ENCODE measurements at regions not wholly inside any gene's neighbourhood (a gene's known extent, or its start where the extent isn't known, plus 50 kb on each side); places are given as distances from the start of the nearest gene placed in this dataset.

GRCh38 chr18:60060026-60060425 is 160.2 kb downstream of the PMAIP1 start (continued):
- TF ChIP-seq PHF20 (CRISPR knock-in tag; IDR thresholded peaks at IDR 0.05) (no peak), KAT8 (CRISPR knock-in tag; IDR thresholded peaks at IDR 0.05) (no peak), ZNF619 (CRISPR knock-in tag; IDR thresholded peaks at IDR 0.05) (no peak)
- TF ChIP-seq, protein P1, sequence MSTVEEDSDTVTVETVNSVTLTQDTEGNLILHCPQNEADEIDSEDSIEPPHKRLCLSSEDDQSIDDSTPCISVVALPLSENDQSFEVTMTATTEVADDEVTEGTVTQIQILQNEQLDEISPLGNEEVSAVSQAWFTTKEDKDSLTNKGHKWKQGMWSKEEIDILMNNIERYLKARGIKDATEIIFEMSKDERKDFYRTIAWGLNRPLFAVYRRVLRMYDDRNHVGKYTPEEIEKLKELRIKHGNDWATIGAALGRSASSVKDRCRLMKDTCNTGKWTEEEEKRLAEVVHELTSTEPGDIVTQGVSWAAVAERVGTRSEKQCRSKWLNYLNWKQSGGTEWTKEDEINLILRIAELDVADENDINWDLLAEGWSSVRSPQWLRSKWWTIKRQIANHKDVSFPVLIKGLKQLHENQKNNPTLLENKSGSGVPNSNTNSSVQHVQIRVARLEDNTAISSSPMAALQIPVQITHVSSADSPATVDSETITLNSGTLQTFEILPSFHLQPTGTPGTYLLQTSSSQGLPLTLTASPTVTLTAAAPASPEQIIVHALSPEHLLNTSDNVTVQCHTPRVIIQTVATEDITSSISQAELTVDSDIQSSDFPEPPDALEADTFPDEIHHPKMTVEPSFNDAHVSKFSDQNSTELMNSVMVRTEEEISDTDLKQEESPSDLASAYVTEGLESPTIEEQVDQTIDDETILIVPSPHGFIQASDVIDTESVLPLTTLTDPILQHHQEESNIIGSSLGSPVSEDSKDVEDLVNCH (CRISPR knock-in tag; IDR thresholded peaks at IDR 0.05): no peak
- TF ChIP-seq, protein P2, sequence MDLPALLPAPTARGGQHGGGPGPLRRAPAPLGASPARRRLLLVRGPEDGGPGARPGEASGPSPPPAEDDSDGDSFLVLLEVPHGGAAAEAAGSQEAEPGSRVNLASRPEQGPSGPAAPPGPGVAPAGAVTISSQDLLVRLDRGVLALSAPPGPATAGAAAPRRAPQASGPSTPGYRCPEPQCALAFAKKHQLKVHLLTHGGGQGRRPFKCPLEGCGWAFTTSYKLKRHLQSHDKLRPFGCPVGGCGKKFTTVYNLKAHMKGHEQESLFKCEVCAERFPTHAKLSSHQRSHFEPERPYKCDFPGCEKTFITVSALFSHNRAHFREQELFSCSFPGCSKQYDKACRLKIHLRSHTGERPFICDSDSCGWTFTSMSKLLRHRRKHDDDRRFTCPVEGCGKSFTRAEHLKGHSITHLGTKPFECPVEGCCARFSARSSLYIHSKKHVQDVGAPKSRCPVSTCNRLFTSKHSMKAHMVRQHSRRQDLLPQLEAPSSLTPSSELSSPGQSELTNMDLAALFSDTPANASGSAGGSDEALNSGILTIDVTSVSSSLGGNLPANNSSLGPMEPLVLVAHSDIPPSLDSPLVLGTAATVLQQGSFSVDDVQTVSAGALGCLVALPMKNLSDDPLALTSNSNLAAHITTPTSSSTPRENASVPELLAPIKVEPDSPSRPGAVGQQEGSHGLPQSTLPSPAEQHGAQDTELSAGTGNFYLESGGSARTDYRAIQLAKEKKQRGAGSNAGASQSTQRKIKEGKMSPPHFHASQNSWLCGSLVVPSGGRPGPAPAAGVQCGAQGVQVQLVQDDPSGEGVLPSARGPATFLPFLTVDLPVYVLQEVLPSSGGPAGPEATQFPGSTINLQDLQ (CRISPR knock-in tag; IDR thresholded peaks at IDR 0.05): no peak

DNA sequence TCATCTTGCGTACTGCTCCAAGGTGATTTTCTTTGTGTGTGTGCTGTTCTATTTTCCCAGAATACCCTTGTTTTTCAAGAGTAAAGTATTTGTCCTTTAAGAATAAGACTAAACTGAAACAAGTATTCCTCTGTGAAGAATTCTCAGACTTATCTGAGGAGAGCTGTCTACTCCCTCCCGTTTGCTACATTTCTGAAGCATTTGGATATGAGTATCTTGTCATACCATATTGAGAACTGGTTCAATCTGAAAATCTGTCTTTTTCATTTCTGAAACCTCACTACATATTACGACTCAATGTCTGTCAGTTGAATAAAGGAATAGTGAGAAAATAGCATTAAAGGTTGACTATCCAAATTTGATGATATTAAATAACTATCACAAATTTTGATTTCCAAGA is 159.4 kb downstream of the PMAIP1 start:
- POLR2A ChIA-PET: no interaction called here
- H2AFZ ChIP-seq (ENCODE audit: low read length): no peak overlapping the region
- no peak for FAIRE-seq
- TF ChIP-seq ZNF510 (CRISPR knock-in tag; IDR thresholded peaks at IDR 0.05; ENCODE audit: low read depth) (no peak), DRAP1 (CRISPR knock-in tag; IDR thresholded peaks at IDR 0.05) (no peak), ZFP62 (CRISPR knock-in tag; IDR thresholded peaks at IDR 0.05) (no peak), ZNF264 (CRISPR knock-in tag; IDR thresholded peaks at IDR 0.05) (no peak)
- TF ChIP-seq, protein P3, sequence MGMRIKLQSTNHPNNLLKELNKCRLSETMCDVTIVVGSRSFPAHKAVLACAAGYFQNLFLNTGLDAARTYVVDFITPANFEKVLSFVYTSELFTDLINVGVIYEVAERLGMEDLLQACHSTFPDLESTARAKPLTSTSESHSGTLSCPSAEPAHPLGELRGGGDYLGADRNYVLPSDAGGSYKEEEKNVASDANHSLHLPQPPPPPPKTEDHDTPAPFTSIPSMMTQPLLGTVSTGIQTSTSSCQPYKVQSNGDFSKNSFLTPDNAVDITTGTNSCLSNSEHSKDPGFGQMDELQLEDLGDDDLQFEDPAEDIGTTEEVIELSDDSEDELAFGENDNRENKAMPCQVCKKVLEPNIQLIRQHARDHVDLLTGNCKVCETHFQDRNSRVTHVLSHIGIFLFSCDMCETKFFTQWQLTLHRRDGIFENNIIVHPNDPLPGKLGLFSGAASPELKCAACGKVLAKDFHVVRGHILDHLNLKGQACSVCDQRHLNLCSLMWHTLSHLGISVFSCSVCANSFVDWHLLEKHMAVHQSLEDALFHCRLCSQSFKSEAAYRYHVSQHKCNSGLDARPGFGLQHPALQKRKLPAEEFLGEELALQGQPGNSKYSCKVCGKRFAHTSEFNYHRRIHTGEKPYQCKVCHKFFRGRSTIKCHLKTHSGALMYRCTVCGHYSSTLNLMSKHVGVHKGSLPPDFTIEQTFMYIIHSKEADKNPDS (CRISPR knock-in tag; IDR thresholded peaks at IDR 0.05): no peak
- TF ChIP-seq, protein P4, sequence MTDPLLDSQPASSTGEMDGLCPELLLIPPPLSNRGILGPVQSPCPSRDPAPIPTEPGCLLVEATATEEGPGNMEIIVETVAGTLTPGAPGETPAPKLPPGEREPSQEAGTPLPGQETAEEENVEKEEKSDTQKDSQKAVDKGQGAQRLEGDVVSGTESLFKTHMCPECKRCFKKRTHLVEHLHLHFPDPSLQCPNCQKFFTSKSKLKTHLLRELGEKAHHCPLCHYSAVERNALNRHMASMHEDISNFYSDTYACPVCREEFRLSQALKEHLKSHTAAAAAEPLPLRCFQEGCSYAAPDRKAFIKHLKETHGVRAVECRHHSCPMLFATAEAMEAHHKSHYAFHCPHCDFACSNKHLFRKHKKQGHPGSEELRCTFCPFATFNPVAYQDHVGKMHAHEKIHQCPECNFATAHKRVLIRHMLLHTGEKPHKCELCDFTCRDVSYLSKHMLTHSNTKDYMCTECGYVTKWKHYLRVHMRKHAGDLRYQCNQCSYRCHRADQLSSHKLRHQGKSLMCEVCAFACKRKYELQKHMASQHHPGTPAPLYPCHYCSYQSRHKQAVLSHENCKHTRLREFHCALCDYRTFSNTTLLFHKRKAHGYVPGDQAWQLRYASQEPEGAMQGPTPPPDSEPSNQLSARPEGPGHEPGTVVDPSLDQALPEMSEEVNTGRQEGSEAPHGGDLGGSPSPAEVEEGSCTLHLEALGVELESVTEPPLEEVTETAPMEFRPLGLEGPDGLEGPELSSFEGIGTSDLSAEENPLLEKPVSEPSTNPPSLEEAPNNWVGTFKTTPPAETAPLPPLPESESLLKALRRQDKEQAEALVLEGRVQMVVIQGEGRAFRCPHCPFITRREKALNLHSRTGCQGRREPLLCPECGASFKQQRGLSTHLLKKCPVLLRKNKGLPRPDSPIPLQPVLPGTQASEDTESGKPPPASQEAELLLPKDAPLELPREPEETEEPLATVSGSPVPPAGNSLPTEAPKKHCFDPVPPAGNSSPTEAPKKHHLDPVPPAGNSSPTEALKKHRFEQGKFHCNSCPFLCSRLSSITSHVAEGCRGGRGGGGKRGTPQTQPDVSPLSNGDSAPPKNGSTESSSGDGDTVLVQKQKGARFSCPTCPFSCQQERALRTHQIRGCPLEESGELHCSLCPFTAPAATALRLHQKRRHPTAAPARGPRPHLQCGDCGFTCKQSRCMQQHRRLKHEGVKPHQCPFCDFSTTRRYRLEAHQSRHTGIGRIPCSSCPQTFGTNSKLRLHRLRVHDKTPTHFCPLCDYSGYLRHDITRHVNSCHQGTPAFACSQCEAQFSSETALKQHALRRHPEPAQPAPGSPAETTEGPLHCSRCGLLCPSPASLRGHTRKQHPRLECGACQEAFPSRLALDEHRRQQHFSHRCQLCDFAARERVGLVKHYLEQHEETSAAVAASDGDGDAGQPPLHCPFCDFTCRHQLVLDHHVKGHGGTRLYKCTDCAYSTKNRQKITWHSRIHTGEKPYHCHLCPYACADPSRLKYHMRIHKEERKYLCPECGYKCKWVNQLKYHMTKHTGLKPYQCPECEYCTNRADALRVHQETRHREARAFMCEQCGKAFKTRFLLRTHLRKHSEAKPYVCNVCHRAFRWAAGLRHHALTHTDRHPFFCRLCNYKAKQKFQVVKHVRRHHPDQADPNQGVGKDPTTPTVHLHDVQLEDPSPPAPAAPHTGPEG (CRISPR knock-in tag; IDR thresholded peaks at IDR 0.05): no peak

More for the DNA sequence above, 159.4 kb downstream of the PMAIP1 start:
- no peak overlapping the region for H3K4me3 ChIP-seq (replicated peaks in 1 of 3; ENCODE audit: insufficient read depth in 1 of 3, low read depth in 2 of 3, low read length in 3 of 3)
- no peaks in the 10 kb centered on the region for H3K79me2 ChIP-seq (ENCODE audit: insufficient read depth, low read length)
- H3K4me1 ChIP-seq (ENCODE audit: insufficient read depth, low read length): no peaks in the 10 kb centered on the region
- H3K9ac ChIP-seq (ENCODE audit: insufficient read depth, low read depth, low read length): no peak overlapping the region
- in situ Hi-C loops (cut with HindIII; ENCODE audit: extremely low pct_ligation_motif_present, low pct_unique_long_range_greater_than_20kb): no loop called here
- no peak for DNase-seq (ENCODE audit: low spot score)
- H4K20me1 ChIP-seq (ENCODE audit: insufficient read depth, low read length): no peaks in the 10 kb centered on the region
- H3K27me3 ChIP-seq (ENCODE audit: control insufficient read depth in 1 of 2, insufficient read depth in 2 of 2, low read length in 2 of 2): no peaks in the 10 kb centered on the region
- H3K27ac ChIP-seq (ENCODE audit: extremely low read length, insufficient read depth, low read length): no peak overlapping the region
- no peaks in the 10 kb centered on the region for H3K9me3 ChIP-seq (ENCODE audit: low read length)
- H3K4me2 ChIP-seq (ENCODE audit: low read depth, low read length): no peak overlapping the region
- no TSS peak for BruUV-seq (replicated peaks)
- no peak for ATAC-seq
- CTCF ChIA-PET (ENCODE audit: low intra/inter-chr PET ratio, low total read pairs): no interaction called here
- WGBS (ENCODE audit: low lambda C conversion rate): 31% methylated on average over 3 of the region's 3 CpGs
- intact Hi-C loops (cut with micrococcal nuclease; ENCODE audit: unreplicated experiment): no loop called here
- no peaks in the 10 kb centered on the region for H3K36me3 ChIP-seq (replicated peaks in 1 of 2; ENCODE audit: control insufficient read depth in 1 of 2, insufficient read depth in 2 of 2, low read length in 2 of 2)
